Thyroid gland (tissue), 4 donors: ENCODE measurements at regions not wholly inside any gene's neighbourhood (a gene's known extent, or its start where the extent isn't known, plus 50 kb on each side); places are given as distances from the start of the nearest gene placed in this dataset.
"Not testable (repeated sequence)": the region's sequence is repeated elsewhere in the genome, so short reads cannot be mapped to it uniquely, and the experiment has no call there.

Source experiments
- DNase-seq, 2 donors: peaks; one replicate each; pipeline ENCODE4 v3.0.0-alpha.2; 2019
- H3K27ac ChIP-seq, 3 donors: fragments of 200-600 bp; sonication (generic); 1 replicate in 2 of 3; 2 replicates in 1 of 3; pipeline ENCODE4 v1.5.1; 2016 to 2019; ENCODE audit warnings: mild to moderate bottlenecking in 1 of 3, moderate library complexity in 1 of 3
- H3K27me3 ChIP-seq: fragments of 200-600 bp; sonication (generic); one replicate; pipeline ENCODE4 v1.5.1; 2019
- H3K36me3 ChIP-seq, 2 donors: fragments of 200-600 bp; sonication (generic); one replicate each; pipeline ENCODE4 v1.5.1; 2016 to 2019
- H3K4me1 ChIP-seq, 2 donors: fragments of 200-600 bp; sonication (generic); one replicate each; pipeline ENCODE4 v1.5.1; 2017 to 2019
- H3K4me3 ChIP-seq, 3 donors: fragments of 200-600 bp; sonication (generic); replicated peaks in 1 of 3; 1 replicate in 2 of 3; 2 replicates in 1 of 3; pipeline ENCODE4 v1.5.1; 2016; ENCODE audit warnings: mild to moderate bottlenecking in 1 of 3
- H3K9me3 ChIP-seq: fragments of 200-600 bp; sonication (generic); one replicate; pipeline ENCODE4 v1.5.1; 2017
- POLR2A ChIP-seq, 2 donors: fragments of 450-650 bp; IDR thresholded peaks; one replicate each; pipeline ENCODE4 v1.6.1; 2017; ENCODE audit warnings: antibody characterized with exemption in 2 of 2, mild to moderate bottlenecking in 2 of 2, moderate library complexity in 1 of 2
- WGBS, 2 donors: methylation state at CpG; one replicate each; pipeline ENCODE4 v1.1.5; 2017; 5-methylcytosine and 5-hydroxymethylcytosine counted together
- intact Hi-C: fragments of 100-400 bp; cut with DNase I; formaldehyde crosslinking; loops from one replicate; pipeline ENCODE4 v1.15.1; 2023
- TF ChIP-seq, protein P1 (sequence below), 6 experiments: fragments of 200-600 bp in 3 of 6; fragments of 450-650 bp in 3 of 6; sonication (generic) in 3 of 6; IDR thresholded peaks; one replicate each; pipeline ENCODE4 v1.5.1; 2016 to 2019; ENCODE audit warnings: antibody characterized with exemption in 6 of 6, mild to moderate bottlenecking in 2 of 6, inconsistent platforms in 1 of 6, moderate library complexity in 1 of 6

DNA sequence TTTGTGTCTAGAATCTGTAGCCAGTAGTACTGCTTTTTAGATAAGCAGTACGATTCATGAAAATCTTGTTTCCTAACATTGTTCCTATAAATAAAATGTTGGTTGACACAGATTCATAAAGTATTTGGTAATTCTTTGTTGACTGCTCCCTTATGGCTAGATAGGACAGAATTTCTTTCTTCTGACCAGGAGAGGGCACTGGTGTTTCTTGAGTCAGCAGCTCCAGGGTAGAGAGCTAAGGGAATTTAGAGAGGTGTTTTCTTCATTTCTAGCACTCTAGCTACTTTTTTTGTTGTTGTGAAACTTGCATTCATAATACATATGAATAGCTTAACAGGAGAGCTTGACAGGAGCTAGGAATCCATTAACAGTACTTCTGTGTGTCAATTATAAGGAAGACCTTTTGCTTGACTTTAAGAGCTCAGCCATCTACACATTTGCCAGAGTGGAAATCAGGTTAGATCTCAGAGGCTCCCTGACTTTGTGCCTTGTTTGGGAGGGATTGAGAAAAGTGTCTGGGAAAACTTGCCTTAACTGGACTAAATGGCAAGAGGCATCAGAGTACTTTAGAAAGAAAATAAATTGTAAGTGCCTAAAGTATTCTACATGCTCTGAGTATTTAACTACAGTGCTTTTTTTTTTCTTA, 756.1 kb downstream of the SH3BGRL start:
- intact Hi-C loops = no loop called here
- H3K4me3 ChIP-seq = no peak overlapping the region
- H3K27me3 ChIP-seq = no peaks in the 10 kb centered on the region
- no peak for DNase-seq
- H3K27ac ChIP-seq = no peak overlapping the region
- WGBS, 2 donors = 13 to 19% methylated on average over 1 of the region's 1 CpG
- TF ChIP-seq, protein P1, sequence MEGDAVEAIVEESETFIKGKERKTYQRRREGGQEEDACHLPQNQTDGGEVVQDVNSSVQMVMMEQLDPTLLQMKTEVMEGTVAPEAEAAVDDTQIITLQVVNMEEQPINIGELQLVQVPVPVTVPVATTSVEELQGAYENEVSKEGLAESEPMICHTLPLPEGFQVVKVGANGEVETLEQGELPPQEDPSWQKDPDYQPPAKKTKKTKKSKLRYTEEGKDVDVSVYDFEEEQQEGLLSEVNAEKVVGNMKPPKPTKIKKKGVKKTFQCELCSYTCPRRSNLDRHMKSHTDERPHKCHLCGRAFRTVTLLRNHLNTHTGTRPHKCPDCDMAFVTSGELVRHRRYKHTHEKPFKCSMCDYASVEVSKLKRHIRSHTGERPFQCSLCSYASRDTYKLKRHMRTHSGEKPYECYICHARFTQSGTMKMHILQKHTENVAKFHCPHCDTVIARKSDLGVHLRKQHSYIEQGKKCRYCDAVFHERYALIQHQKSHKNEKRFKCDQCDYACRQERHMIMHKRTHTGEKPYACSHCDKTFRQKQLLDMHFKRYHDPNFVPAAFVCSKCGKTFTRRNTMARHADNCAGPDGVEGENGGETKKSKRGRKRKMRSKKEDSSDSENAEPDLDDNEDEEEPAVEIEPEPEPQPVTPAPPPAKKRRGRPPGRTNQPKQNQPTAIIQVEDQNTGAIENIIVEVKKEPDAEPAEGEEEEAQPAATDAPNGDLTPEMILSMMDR (IDR thresholded peaks at IDR 0.05) = peak in 4 of 6 experiments; percentile 13 to 37 (median 28)
- no peak for TF ChIP-seq POLR2A (IDR thresholded peaks at IDR 0.05)
- H3K4me1 ChIP-seq = no peaks in the 10 kb centered on the region
- no peaks in the 10 kb centered on the region for H3K9me3 ChIP-seq
- H3K36me3 ChIP-seq = no peaks in the 10 kb centered on the region

DNA sequence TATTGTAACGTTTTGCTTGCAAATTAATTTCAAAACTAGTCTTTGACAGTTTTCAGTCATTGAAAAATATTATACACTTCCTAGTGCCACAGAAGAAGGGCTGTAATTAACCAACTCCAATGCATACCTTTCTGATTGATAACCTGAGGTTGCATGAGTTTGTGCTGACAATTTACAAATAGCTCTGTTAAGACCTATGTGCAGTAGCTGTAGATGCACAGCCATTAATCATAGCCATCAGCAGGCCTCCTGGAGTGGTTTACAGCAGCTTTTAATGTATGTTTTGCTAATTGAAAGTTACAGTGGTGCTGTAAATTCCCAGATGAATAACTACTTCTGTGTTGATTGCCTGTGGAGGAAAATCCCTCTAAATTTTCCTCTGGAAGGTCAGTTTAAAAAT, 758.1 kb downstream of the SH3BGRL start:
- Histone ChIP-seq H3K36me3 (no peaks in the 10 kb centered on the region), H3K4me1 (no peaks in the 10 kb centered on the region), H3K4me3 (no peak overlapping the region), H3K27ac (no peak overlapping the region), H3K9me3 (no peaks in the 10 kb centered on the region), H3K27me3 (no peaks in the 10 kb centered on the region)
- intact Hi-C loops = no loop called here
- DNase-seq = no peak
- WGBS, 2 donors = 38 to 56% methylated on average over 1 of the region's 1 CpG
- no peak for TF ChIP-seq POLR2A (IDR thresholded peaks at IDR 0.05)
- TF ChIP-seq, protein P1 (IDR thresholded peaks at IDR 0.05) = no peak

DNA sequence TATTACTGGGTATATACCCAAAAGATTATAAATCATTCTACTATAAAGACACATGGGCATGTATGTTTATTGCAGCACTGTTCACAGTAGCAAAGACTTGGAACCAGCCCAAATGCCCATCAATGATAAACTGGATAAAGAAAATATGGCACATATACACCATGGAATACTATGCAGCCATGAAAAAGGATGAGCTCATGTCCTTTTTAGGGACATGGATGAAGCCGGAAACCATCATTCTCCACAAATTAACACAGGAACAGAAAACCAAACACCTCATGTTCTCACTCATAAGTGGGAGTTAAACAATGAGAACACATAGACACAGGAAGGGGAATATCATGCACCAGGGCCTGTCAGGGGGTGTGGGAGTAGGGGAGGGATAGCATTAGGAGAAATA, 772.5 kb downstream of the SH3BGRL start:
- H3K9me3 ChIP-seq, H3K27ac ChIP-seq, DNase-seq, H3K36me3 ChIP-seq, H3K27me3 ChIP-seq, intact Hi-C loops, H3K4me1 ChIP-seq, H3K4me3 ChIP-seq: not testable (repeated sequence)
- whole genome bisulfite sequencing, 2 donors = 92 to 100% methylated on average over 1 of the region's 1 CpG

DNA sequence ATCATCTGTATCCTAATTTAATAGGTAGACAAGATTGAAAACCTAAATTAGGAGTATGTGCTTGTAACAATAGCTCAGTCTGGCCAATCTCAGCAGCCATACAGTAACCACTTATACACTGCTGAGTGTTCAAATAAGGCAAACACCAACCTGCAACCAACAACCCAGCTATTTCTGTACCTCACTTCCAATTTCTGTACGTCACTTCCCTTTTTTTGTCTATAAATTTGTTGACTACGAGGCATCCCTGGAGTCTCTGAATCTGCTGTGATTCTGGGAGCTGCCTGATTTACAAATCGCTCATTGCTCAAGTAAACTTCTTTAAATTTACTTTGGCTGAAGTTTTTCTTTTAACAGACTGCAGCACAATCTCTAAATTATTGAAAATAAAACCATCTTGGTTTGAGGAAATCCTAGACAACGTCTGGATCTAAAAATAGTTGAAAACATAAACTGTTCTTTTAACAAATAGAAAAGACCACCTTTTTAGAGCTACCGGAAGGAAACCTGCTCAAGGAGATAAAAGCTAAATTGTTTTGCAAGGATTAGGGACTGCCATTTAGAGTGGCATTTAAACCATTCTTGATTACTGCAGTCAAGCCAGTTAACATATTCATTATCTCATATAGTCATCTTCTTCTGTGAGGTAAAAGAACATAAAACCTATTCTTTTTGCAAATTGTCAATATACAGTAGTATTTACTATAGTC, 778.1 kb downstream of the SH3BGRL start:
- intact Hi-C loops = no loop called here

DNA sequence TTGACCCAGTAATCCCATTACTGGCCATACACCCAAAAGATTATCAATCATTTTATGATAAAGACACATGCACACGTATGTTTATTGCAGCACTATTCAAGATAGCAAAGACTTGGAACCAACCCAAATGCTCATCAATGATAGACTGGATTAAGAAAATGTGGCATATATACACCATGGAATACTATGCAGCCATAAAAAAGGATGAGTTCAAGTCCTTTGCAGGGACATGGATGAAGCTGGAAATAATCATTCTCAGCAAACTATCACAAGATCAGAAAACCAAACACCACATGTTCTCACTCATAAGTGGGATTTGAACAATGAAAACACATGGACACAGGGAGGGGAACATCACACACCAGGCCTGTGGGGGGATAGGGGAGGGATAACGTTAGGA, 785.3 kb downstream of the SH3BGRL start:
- H3K36me3 ChIP-seq, H3K9me3 ChIP-seq, intact Hi-C loops, H3K4me1 ChIP-seq, H3K4me3 ChIP-seq, H3K27me3 ChIP-seq, DNase-seq, H3K27ac ChIP-seq: not testable (repeated sequence)
- 75 to 88% methylated on average over 2 of the region's 2 CpGs for WGBS, 2 donors

More for the DNA sequence above, 778.1 kb downstream of the SH3BGRL start:
- Histone ChIP-seq H3K27ac (no peak overlapping the region), H3K9me3 (no peaks in the 10 kb centered on the region), H3K4me1 (no peaks in the 10 kb centered on the region), H3K27me3 (no peaks in the 10 kb centered on the region), H3K4me3 (no peak overlapping the region), H3K36me3 (no peaks in the 10 kb centered on the region)
- WGBS, 2 donors = 58 to 66% methylated on average over 5 of the region's 5 CpGs
- no peak for DNase-seq
- TF ChIP-seq, protein P1 (IDR thresholded peaks at IDR 0.05) = no peak
- no peak for TF ChIP-seq POLR2A (IDR thresholded peaks at IDR 0.05)

DNA sequence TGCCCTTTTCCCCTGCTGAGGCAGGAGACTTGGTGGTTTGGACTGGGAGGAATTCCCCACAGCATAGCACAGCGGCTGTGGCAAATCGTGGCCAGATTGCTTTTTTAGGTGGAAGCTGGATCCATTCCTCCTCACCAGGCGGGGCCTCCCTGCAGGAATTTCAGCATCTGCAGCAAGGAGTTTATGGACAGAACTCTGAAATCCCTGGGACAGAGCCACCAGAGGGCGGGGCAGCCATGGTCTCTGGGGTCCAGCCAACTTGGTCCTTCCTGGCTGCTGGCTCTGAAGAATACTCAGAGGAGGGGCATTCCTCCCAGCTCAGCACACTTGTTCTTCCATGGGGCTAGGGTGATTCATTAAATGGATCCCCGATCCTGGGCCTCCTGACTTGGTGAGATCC, 794.3 kb downstream of the SH3BGRL start:
- H3K9me3 ChIP-seq = no peaks in the 10 kb centered on the region
- H3K27ac ChIP-seq = no peak overlapping the region
- 80 to 88% methylated on average over 3 to 4 of the region's 5 CpGs for WGBS, 2 donors
- H3K36me3 ChIP-seq = no peaks in the 10 kb centered on the region
- no peaks in the 10 kb centered on the region for H3K27me3 ChIP-seq
- no peak for TF ChIP-seq POLR2A (IDR thresholded peaks at IDR 0.05)
- TF ChIP-seq, protein P1 (IDR thresholded peaks at IDR 0.05) = no peak
- no peak for DNase-seq
- intact Hi-C loops = no loop called here
- no peaks in the 10 kb centered on the region for H3K4me1 ChIP-seq
- no peak overlapping the region for H3K4me3 ChIP-seq
